ENCODE measurements at regions not wholly inside any gene's neighbourhood (a gene's known extent, or its start where the extent isn't known, plus 50 kb on each side); places are given as distances from the start of the nearest gene placed in this dataset.

- H3K4me3 ChIP-seq (ENCODE audit: insufficient read depth, low read length): no peak overlapping the region
- no peaks in the 10 kb centered on the region for H3K9me3 ChIP-seq (ENCODE audit: low read depth, low read length)
- no peaks in the 10 kb centered on the region for H4K20me1 ChIP-seq (ENCODE audit: insufficient read depth, low read length)
- H3K4me1 ChIP-seq (ENCODE audit: insufficient read depth, low read length): no peaks in the 10 kb centered on the region
- no peak overlapping the region for H2AFZ ChIP-seq (ENCODE audit: low read length)
- peak; percentile 48 for DNase-seq (ENCODE audit: insufficient read length, low spot score, missing footprints)
- H3K27ac ChIP-seq (ENCODE audit: low read depth, low read length): no peak overlapping the region
- H3K4me2 ChIP-seq (ENCODE audit: insufficient read depth, low read length): no peak overlapping the region
- no peaks in the 10 kb centered on the region for H3K36me3 ChIP-seq (ENCODE audit: insufficient read depth, low read length)
- H3K79me2 ChIP-seq (ENCODE audit: insufficient read depth, low read length): no peaks in the 10 kb centered on the region
- H3K27me3 ChIP-seq (ENCODE audit: insufficient read depth, low read length): no peaks in the 10 kb centered on the region
- TF ChIP-seq, protein P1, sequence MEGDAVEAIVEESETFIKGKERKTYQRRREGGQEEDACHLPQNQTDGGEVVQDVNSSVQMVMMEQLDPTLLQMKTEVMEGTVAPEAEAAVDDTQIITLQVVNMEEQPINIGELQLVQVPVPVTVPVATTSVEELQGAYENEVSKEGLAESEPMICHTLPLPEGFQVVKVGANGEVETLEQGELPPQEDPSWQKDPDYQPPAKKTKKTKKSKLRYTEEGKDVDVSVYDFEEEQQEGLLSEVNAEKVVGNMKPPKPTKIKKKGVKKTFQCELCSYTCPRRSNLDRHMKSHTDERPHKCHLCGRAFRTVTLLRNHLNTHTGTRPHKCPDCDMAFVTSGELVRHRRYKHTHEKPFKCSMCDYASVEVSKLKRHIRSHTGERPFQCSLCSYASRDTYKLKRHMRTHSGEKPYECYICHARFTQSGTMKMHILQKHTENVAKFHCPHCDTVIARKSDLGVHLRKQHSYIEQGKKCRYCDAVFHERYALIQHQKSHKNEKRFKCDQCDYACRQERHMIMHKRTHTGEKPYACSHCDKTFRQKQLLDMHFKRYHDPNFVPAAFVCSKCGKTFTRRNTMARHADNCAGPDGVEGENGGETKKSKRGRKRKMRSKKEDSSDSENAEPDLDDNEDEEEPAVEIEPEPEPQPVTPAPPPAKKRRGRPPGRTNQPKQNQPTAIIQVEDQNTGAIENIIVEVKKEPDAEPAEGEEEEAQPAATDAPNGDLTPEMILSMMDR (IDR thresholded peaks at IDR 0.05; ENCODE audit: extremely low read depth, low read depth, low read length): no peak
Measured at GRCh38 chr19:30095171-30095570, 153.1 kb downstream of the URI1 start.

DNA sequence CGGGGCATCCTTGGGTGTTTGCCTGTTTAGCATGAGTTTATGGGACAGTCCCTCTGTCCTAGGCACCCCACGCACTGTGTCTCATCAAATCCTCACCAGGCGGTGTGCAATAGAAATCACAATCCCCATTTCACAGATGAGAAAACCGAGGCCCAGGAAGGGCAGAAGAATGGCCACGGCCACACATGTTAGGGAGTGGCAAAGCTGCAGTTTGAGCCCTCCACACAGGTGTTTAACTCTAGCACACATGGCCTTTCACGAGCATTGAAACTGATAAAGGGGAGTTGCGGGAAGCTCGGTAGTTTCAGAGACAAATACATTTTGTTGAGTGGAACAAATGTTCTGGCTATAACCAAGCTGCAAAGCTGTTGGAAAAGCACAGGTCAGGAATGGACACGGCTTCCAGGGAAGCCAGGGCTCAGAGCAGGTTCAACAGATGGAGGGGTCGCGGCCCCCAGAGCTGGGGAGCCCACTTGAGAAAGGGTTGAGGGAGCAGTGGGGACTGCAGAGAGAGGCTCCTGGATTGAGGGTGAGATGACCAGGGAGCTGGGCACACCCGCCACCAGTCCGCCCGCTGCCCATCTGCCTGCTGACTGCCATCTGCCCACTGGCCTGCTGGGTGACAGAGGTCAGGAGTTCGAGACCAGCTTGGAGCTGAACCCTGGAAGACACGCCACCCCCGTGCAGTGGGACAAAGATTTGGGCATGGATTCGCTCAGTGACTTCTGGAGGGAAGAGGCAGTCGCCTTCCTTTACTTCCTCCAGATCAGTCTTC is 154.7 kb downstream of the URI1 start:
- TF ChIP-seq, protein P1 (IDR thresholded peaks at IDR 0.05; ENCODE audit: extremely low read depth, low read depth, low read length): no peak
- Histone ChIP-seq H3K4me1 (ENCODE audit: insufficient read depth, low read length) (no peaks in the 10 kb centered on the region), H2AFZ (ENCODE audit: low read length) (no peak overlapping the region), H3K4me3 (ENCODE audit: insufficient read depth, low read length) (no peak overlapping the region), H3K79me2 (ENCODE audit: insufficient read depth, low read length) (no peaks in the 10 kb centered on the region), H3K4me2 (ENCODE audit: insufficient read depth, low read length) (no peak overlapping the region), H3K36me3 (ENCODE audit: insufficient read depth, low read length) (no peaks in the 10 kb centered on the region), H3K27me3 (ENCODE audit: insufficient read depth, low read length) (no peaks in the 10 kb centered on the region), H3K27ac (ENCODE audit: low read depth, low read length) (no peak overlapping the region), H4K20me1 (ENCODE audit: insufficient read depth, low read length) (no peaks in the 10 kb centered on the region), H3K9me3 (ENCODE audit: low read depth, low read length) (no peaks in the 10 kb centered on the region)
- DNase-seq (ENCODE audit: insufficient read length, low spot score, missing footprints): peak; percentile 71

GRCh38 chr19:30097746-30098280 is 155.8 kb downstream of the URI1 start:
- TF ChIP-seq, protein P1 (IDR thresholded peaks at IDR 0.05; ENCODE audit: extremely low read depth, low read depth, low read length): no peak
- H3K27me3 ChIP-seq (ENCODE audit: insufficient read depth, low read length): no peaks in the 10 kb centered on the region
- H3K4me1 ChIP-seq (ENCODE audit: insufficient read depth, low read length): no peaks in the 10 kb centered on the region
- H4K20me1 ChIP-seq (ENCODE audit: insufficient read depth, low read length): no peaks in the 10 kb centered on the region
- no peak overlapping the region for H3K27ac ChIP-seq (ENCODE audit: low read depth, low read length)
- H3K79me2 ChIP-seq (ENCODE audit: insufficient read depth, low read length): no peaks in the 10 kb centered on the region
- H3K4me3 ChIP-seq (ENCODE audit: insufficient read depth, low read length): no peak overlapping the region
- no peak overlapping the region for H2AFZ ChIP-seq (ENCODE audit: low read length)
- H3K4me2 ChIP-seq (ENCODE audit: insufficient read depth, low read length): no peak overlapping the region
- H3K9me3 ChIP-seq (ENCODE audit: low read depth, low read length): no peaks in the 10 kb centered on the region
- no peak for DNase-seq (ENCODE audit: insufficient read length, low spot score, missing footprints)
- H3K36me3 ChIP-seq (ENCODE audit: insufficient read depth, low read length): no peaks in the 10 kb centered on the region

DNA sequence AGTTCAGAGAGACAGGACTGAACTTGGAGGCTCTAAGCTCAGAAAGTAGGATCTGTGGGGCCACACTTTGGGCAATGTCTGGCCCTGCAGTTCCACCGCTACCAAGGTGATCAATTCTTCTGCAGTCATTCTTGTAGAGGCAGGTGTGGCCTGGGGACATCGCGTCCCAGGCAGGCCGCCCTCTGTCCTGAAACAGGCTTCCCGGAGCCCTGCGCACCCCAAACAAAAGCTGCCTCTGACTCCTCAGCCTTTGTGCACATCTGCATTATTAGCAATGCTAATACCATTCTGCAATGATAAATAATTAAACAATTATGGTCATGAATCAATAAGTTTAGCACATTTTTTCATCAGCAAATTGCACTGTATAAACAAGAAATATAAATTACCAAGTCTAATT is 160.2 kb downstream of the URI1 start:
- Histone ChIP-seq H3K9me3 (ENCODE audit: low read depth, low read length) (no peaks in the 10 kb centered on the region), H3K4me1 (ENCODE audit: insufficient read depth, low read length) (no peaks in the 10 kb centered on the region), H3K27ac (ENCODE audit: low read depth, low read length) (no peak overlapping the region), H3K36me3 (ENCODE audit: insufficient read depth, low read length) (no peaks in the 10 kb centered on the region), H3K4me3 (ENCODE audit: insufficient read depth, low read length) (no peak overlapping the region), H3K4me2 (ENCODE audit: insufficient read depth, low read length) (no peak overlapping the region), H4K20me1 (ENCODE audit: insufficient read depth, low read length) (no peaks in the 10 kb centered on the region), H2AFZ (ENCODE audit: low read length) (no peak overlapping the region), H3K27me3 (ENCODE audit: insufficient read depth, low read length) (no peaks in the 10 kb centered on the region), H3K79me2 (ENCODE audit: insufficient read depth, low read length) (no peaks in the 10 kb centered on the region)
- DNase-seq (ENCODE audit: insufficient read length, low spot score, missing footprints): peak; percentile 31
- TF ChIP-seq, protein P1 (IDR thresholded peaks at IDR 0.05; ENCODE audit: extremely low read depth, low read depth, low read length): no peak
